SH-SY5Y (cell line): ENCODE measurements at regions not wholly inside any gene's neighbourhood (a gene's known extent, or its start where the extent isn't known, plus 50 kb on each side); places are given as distances from the start of the nearest gene placed in this dataset.

Experiments
- GATA2 ChIP-seq: IDR thresholded peaks from 2 replicates; pipeline ENCODE4 v1.6.1; 2011; ENCODE audit warnings: mild to moderate bottlenecking, low read depth, low read length
- GATA3 ChIP-seq: IDR thresholded peaks from 2 replicates; pipeline ENCODE4 v1.6.1; 2011; ENCODE audit warnings: low read depth, mild to moderate bottlenecking, low read length, moderate library complexity

DNA sequence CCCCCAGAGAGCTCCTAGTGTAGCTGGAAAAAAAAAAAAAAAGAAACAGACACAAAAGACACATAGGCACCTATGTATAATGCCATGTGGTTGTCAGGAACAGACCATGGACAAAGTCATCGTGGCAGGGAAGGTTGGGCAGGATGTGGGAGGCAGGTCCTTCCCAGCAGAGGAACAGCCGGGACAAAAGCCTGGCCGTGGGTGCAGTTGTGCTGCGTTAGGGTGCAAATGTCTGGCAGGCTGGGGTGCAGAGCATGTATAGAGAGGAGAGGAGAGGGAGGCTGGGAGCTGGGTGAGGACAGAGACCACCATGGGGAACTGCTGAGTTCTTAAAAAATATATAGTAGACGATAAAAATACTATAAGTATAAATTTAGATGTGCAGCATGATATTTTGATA lies 125.7 kb upstream of the C1orf174 start:
- TF ChIP-seq GATA2 = no peak
- TF ChIP-seq GATA3 = no peak
